Lower leg skin (tissue), 4 donors: ENCODE measurements at regions not wholly inside any gene's neighbourhood (a gene's known extent, or its start where the extent isn't known, plus 50 kb on each side); places are given as distances from the start of the nearest gene placed in this dataset.

Experiments
- DNase-seq, 2 donors: peaks; one replicate each; pipeline ENCODE4 v3.0.0-alpha.2; 2019; ENCODE audit warnings: low spot score in 2 of 2
- H3K4me3 ChIP-seq: fragments of 200-600 bp; sonication (generic); 2 replicates; pipeline ENCODE4 v1.5.1; 2017; ENCODE audit warnings: mild to moderate bottlenecking, low read depth; ENCODE audit not compliant: poor library complexity, severe bottlenecking
- CTCF ChIP-seq, 3 donors: fragments of 450-650 bp; IDR thresholded peaks; one replicate each; pipeline ENCODE4 v1.5.1; 2016; ENCODE audit warnings: antibody characterized with exemption in 3 of 3, mild to moderate bottlenecking in 3 of 3, moderate library complexity in 2 of 3
- POLR2A ChIP-seq, 2 donors: fragments of 450-650 bp; IDR thresholded peaks; one replicate each; pipeline ENCODE4 v1.6.1; 2016 to 2017; ENCODE audit warnings: antibody characterized with exemption in 2 of 2, mild to moderate bottlenecking in 1 of 2, moderate library complexity in 1 of 2
- WGBS, 2 donors: methylation state at CpG; one replicate each; pipeline ENCODE4 v1.1.5; 2018; 5-methylcytosine and 5-hydroxymethylcytosine counted together
- intact Hi-C: fragments of 100-400 bp; cut with DNase I; formaldehyde crosslinking; loops from one replicate; pipeline ENCODE4 v1.15.0; 2023; ENCODE audit warnings: low total_unique reads

GRCh38 chr15:52879904-52880303 is 89.8 kb upstream of the ONECUT1 start:
- no peak for TF ChIP-seq CTCF (IDR thresholded peaks at IDR 0.05)
- TF ChIP-seq POLR2A (IDR thresholded peaks at IDR 0.05), result no peak
- intact Hi-C loops, result no loop called here
- WGBS, 2 donors, result 50 to 51% methylated on average over 7 of the region's 7 CpGs
- no peak for DNase-seq
- H3K4me3 ChIP-seq, result no peak overlapping the region

DNA sequence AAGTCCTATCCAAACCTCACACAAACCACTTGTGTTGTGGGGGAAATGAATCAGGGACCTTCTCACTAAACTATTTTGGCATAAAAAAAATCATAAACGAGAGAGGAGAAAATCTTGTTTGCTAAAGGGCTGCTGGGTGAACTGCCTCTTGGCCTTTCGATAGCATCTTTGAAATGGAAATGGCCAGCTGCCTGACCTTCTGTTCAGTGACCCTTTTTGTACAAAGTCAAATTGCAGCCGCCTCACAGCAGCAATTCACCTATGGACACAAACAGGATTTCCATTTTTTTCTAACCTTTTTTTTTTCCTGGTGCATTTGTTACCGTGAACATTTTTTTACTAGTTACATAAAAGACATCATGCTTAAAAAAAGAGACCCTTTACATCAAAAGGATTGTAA is 89.0 kb upstream of the ONECUT1 start:
- TF ChIP-seq POLR2A (IDR thresholded peaks at IDR 0.05) (no peak), CTCF (IDR thresholded peaks at IDR 0.05) (no peak)
- DNase-seq, result no peak
- intact Hi-C loops, result no loop called here
- 38 to 46% methylated on average over 4 of the region's 4 CpGs for WGBS, 2 donors
- no peak overlapping the region for H3K4me3 ChIP-seq

DNA sequence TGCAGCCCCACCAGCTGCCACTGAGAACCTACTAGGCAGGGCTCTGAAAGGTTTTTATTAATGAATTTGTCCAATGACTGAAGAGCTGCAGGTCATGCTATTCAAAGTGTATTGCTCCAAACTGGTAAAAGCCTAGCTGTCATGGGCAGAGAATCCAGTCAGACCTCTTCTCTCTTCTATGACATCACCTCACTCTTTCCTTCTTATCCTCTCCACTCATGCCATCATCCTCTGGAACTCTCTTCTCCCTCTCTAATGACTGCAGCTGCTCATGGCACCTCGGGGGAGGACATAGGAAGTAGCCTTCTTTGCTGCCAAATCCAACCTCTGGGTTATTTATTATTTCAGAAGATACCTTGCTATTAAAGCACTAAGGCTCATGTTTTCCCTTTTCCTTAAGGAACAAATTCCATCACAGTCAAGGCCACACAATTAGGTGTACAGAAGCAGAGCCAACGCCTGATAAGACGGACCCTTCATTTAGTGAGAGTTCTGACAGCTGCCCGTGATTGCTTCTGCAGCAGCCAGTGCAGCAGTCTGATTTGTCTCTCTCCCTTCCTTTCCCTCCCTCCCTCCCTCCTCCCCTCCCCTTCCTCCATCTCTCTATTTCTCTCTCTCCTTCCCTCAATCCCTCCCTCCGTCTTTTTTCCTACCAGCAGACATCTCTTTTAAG is 87.0 kb upstream of the ONECUT1 start:
- H3K4me3 ChIP-seq, result no peak overlapping the region
- TF ChIP-seq CTCF (IDR thresholded peaks at IDR 0.05) (no peak), POLR2A (IDR thresholded peaks at IDR 0.05) (no peak)
- no peak for DNase-seq
- 35 to 51% methylated on average over 5 of the region's 5 CpGs for WGBS, 2 donors
- intact Hi-C loops, result no loop called here

DNA sequence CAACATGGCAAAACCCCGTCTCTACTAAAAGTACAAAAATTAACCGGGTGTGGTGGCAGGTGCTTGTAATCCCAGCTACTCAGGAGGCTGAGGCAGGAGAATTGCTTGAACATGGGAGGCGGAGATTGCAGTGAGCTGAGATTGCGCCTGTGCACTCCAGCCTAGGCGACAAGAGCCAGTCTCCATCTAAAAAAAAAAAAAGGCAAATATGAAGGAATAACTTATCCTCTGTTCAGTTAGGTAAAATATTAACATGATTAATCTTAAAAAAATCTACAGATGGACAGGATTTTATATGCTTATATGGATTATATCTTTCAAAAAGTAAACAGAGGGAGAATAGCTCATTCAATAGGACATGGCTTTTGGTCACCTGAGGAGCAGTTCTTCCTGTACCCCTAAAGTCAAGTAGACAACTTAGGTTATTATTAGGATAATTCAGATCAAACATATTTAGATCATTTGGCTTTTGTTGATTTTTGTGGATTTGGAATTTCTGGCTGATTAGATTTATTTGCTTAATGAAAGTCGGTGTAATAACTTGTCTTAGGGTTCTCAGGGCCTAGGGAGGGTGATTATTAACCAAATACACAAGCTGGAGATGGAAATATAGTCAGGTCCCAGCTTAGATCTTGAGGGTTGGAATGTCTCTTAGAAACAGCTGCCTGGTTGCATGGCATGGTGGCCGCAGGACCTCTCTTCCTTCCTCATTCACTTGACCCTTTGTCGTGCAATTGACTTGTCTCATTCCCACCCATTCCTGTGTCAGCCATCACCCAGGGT is 82.1 kb upstream of the ONECUT1 start:
- H3K4me3 ChIP-seq, result no peak overlapping the region
- WGBS, 2 donors, result 86 to 87% methylated on average over 8 of the region's 8 CpGs
- DNase-seq, result no peak
- intact Hi-C loops, result loop anchor here (5.0 kb wide), 1 partner anchor 90 kb away; no protein-coding TSS in a partner anchor
- TF ChIP-seq POLR2A (IDR thresholded peaks at IDR 0.05) (no peak), CTCF (IDR thresholded peaks at IDR 0.05) (no peak)

GRCh38 chr15:52870015-52870414 is 79.9 kb upstream of the ONECUT1 start:
- TF ChIP-seq POLR2A (IDR thresholded peaks at IDR 0.05) (no peak), CTCF (IDR thresholded peaks at IDR 0.05) (no peak)
- intact Hi-C loops, result loop anchor here (5.0 kb wide), 1 partner anchor 88 kb away; no protein-coding TSS in a partner anchor
- WGBS, 2 donors, result 57 to 65% methylated on average over 3 of the region's 3 CpGs
- DNase-seq, result no peak
- H3K4me3 ChIP-seq, result no peak overlapping the region
